H1 (cell line): ENCODE measurements at regions not wholly inside any gene's neighbourhood (a gene's known extent, or its start where the extent isn't known, plus 50 kb on each side); places are given as distances from the start of the nearest gene placed in this dataset.
A peak's percentile ranks its signal among the peaks of the same experiment; 100 is the strongest.

ENCODE experiments used
- CTCF ChIA-PET: fragments of 300-600 bp; sonication (Branson Sonifier 250); formaldehyde crosslinking; loops from one replicate; lab custom pipeline; 2021; ENCODE audit not compliant: partially characterized antibody; lab: Charles Lee
- POLR2A ChIA-PET: fragments of 300-600 bp; sonication (Branson Sonifier 250); formaldehyde crosslinking; loops from one replicate; lab custom pipeline; 2021; ENCODE audit warnings: inconsistent platforms; ENCODE audit not compliant: partially characterized antibody; lab: Charles Lee
- DNase-seq, 2 experiments: peaks; one replicate each; pipeline versions ENCODE4 v3.0.0 to v3.0.0-alpha.2; 2010 to 2022; ENCODE audit warnings: low spot score in 2 of 2, low read depth in 1 of 2, mixed read lengths in 1 of 2
- FAIRE-seq: peaks from 2 replicates; lab custom pipeline; 2011; peaks lifted over from hg19 to GRCh38; lab: Jason Lieb, UNC
- H2AFZ ChIP-seq: 2 replicates; pipeline ENCODE4 v1.8.1; 2012; ENCODE audit warnings: low read length, inconsistent platforms
- H2AK5ac ChIP-seq: 2 replicates; pipeline ENCODE4 v1.6.1; 2013; ENCODE audit warnings: low read depth, low read length
- H2BK120ac ChIP-seq: replicated peaks from 2 replicates; pipeline ENCODE3; 2013; ENCODE audit warnings: low read depth, low read length, inconsistent platforms
- H2BK12ac ChIP-seq: 2 replicates; pipeline ENCODE4 v1.6.1; 2013; ENCODE audit warnings: low read depth, low read length
- H2BK15ac ChIP-seq: 2 replicates; pipeline ENCODE4 v1.6.1; 2013; ENCODE audit warnings: low read length
- H2BK20ac ChIP-seq: 2 replicates; pipeline ENCODE4 v1.6.1; 2013; ENCODE audit warnings: low read length
- H2BK5ac ChIP-seq: 2 replicates; pipeline ENCODE4 v1.6.1; 2013; ENCODE audit warnings: low read depth, low read length
- H3K14ac ChIP-seq: 2 replicates; pipeline ENCODE4 v1.6.1; 2013; ENCODE audit warnings: inconsistent platforms; ENCODE audit not compliant: insufficient read length
- H3K18ac ChIP-seq: 2 replicates; pipeline ENCODE4 v1.6.1; 2013; ENCODE audit warnings: low read length; ENCODE audit errors: extremely low read depth
- H3K23ac ChIP-seq: 2 replicates; pipeline ENCODE4 v1.6.1; 2013; ENCODE audit warnings: inconsistent platforms; ENCODE audit not compliant: insufficient read length
- H3K23me2 ChIP-seq: 2 replicates; pipeline ENCODE4 v1.6.1; 2013; ENCODE audit warnings: low read depth, low read length
- H3K27ac ChIP-seq: 2 replicates; pipeline ENCODE4 v1.6.1; 2011; ENCODE audit warnings: low read depth, low read length, inconsistent platforms
- H3K27me3 ChIP-seq, 4 experiments: replicated peaks in 1 of 4; 1 replicate in 1 of 4; 2 replicates in 3 of 4; pipeline versions ENCODE4 v1.6.1 to v1.8.1; 2011 to 2013; ENCODE audit warnings: low read length in 3 of 4, mild to moderate bottlenecking in 3 of 4, inconsistent platforms in 2 of 4, mixed read lengths in 2 of 4, moderate library complexity in 1 of 4; ENCODE audit not compliant: control insufficient read depth in 3 of 4, insufficient read depth in 3 of 4; ENCODE audit errors: extremely low read depth in 1 of 4
- H3K36me3 ChIP-seq, 4 experiments: 2 replicates each; pipeline versions ENCODE4 v1.6.1 to v1.8.1; 2011 to 2013; ENCODE audit warnings: mild to moderate bottlenecking in 4 of 4, low read length in 3 of 4, moderate library complexity in 2 of 4, control low read depth in 1 of 4, inconsistent platforms in 1 of 4; ENCODE audit not compliant: insufficient read depth in 4 of 4, control insufficient read depth in 2 of 4
- H3K4ac ChIP-seq: replicated peaks from 2 replicates; pipeline ENCODE3; 2013; ENCODE audit warnings: low read length, low read depth, mixed read lengths, inconsistent platforms; ENCODE audit not compliant: insufficient read length
- H3K4me1 ChIP-seq, 4 experiments: replicated peaks in 1 of 4; 1 replicate in 1 of 4; 2 replicates in 3 of 4; pipeline versions ENCODE4 v1.6.1 to v1.8.1; 2011 to 2013; ENCODE audit warnings: low read length in 3 of 4, inconsistent platforms in 2 of 4, mixed read lengths in 1 of 4; ENCODE audit not compliant: insufficient read depth in 4 of 4, control insufficient read depth in 3 of 4
- H3K4me2 ChIP-seq, 2 experiments: 2 replicates each; pipeline versions ENCODE4 v1.6.1 to v1.8.1; 2011 to 2013; ENCODE audit warnings: low read depth in 2 of 2, low read length in 2 of 2, control low read depth in 1 of 2, inconsistent platforms in 1 of 2, mild to moderate bottlenecking in 1 of 2; ENCODE audit not compliant: insufficient read depth in 1 of 2
- H3K4me3 ChIP-seq, 4 experiments: fragments of 200-600, 300-600 bp in 1 of 4; sonication (generic), shearing (Covaris generic), sonication (Bioruptor Twin) in 1 of 4; 2 replicates each; pipeline versions ENCODE4 v1.5.1 to v1.8.1; 2011 to 2016; ENCODE audit warnings: low read length in 4 of 4, low read depth in 3 of 4, control low read depth in 2 of 4, inconsistent platforms in 2 of 4, mild to moderate bottlenecking in 2 of 4, mixed read lengths in 1 of 4, moderate library complexity in 1 of 4; ENCODE audit not compliant: insufficient read depth in 2 of 4; ENCODE audit errors: extremely low read depth in 1 of 4
- H3K56ac ChIP-seq: replicated peaks from 2 replicates; pipeline ENCODE3; 2013; ENCODE audit warnings: low read depth, mild to moderate bottlenecking, mixed read lengths, low read length, inconsistent platforms; ENCODE audit not compliant: insufficient read length
- H3K79me1 ChIP-seq: 2 replicates; pipeline ENCODE4 v1.6.1; 2013; ENCODE audit warnings: low read depth, low read length, control low read depth
- H3K79me2 ChIP-seq, 2 experiments: 2 replicates each; pipeline versions ENCODE4 v1.6.1 to v1.8.1; 2012 to 2013; ENCODE audit warnings: low read length in 2 of 2, mild to moderate bottlenecking in 2 of 2, inconsistent platforms in 1 of 2; ENCODE audit not compliant: insufficient read depth in 2 of 2, control insufficient read depth in 1 of 2
- H3K9ac ChIP-seq, 4 experiments: replicated peaks in 1 of 4; 1 replicate in 1 of 4; 2 replicates in 3 of 4; pipeline versions ENCODE4 v1.6.1 to v1.8.1; 2011 to 2013; ENCODE audit warnings: low read depth in 3 of 4, low read length in 3 of 4, control low read depth in 2 of 4, mild to moderate bottlenecking in 2 of 4, moderate library complexity in 2 of 4, inconsistent platforms in 1 of 4; ENCODE audit errors: extremely low read depth in 1 of 4
- H3K9me3 ChIP-seq, 2 experiments: 2 replicates each; pipeline versions ENCODE4 v1.6.1 to v1.8.1; 2012 to 2013; ENCODE audit warnings: mild to moderate bottlenecking in 2 of 2, moderate library complexity in 2 of 2, control low read depth in 1 of 2, inconsistent platforms in 1 of 2, low read depth in 1 of 2, low read length in 1 of 2, mixed read lengths in 1 of 2; ENCODE audit not compliant: insufficient read depth in 2 of 2
- H4K20me1 ChIP-seq, 2 experiments: replicated peaks in 1 of 2; 2 replicates each; pipeline versions ENCODE3 to v1.8.1; 2011 to 2013; ENCODE audit warnings: inconsistent platforms in 2 of 2, low read length in 2 of 2, mild to moderate bottlenecking in 1 of 2; ENCODE audit not compliant: insufficient read depth in 2 of 2, control insufficient read depth in 1 of 2
- H4K5ac ChIP-seq: 2 replicates; pipeline ENCODE4 v1.6.1; 2013; ENCODE audit warnings: low read length, low read depth, mixed read lengths, inconsistent platforms; ENCODE audit not compliant: insufficient read length
- H4K8ac ChIP-seq: 2 replicates; pipeline ENCODE4 v1.8.0; 2013; ENCODE audit warnings: mild to moderate bottlenecking, moderate library complexity, low read length, inconsistent platforms; ENCODE audit not compliant: insufficient read depth; ENCODE audit errors: extremely low read depth
- H4K91ac ChIP-seq: replicated peaks from 2 replicates; pipeline ENCODE3; 2013; ENCODE audit warnings: low read length, mixed read lengths, inconsistent platforms; ENCODE audit not compliant: insufficient read length
- CEBPB ChIP-seq: IDR thresholded peaks from 2 replicates; pipeline ENCODE4 v1.6.1; 2012; ENCODE audit warnings: low read depth, low read length
- CREB1 ChIP-seq: IDR thresholded peaks from 2 replicates; pipeline ENCODE4 v1.6.1; 2012; ENCODE audit warnings: inconsistent platforms
- HDAC2 ChIP-seq, 2 experiments: fragments of 300-600 bp in 1 of 2; sonication (generic) in 1 of 2; IDR thresholded peaks; 2 replicates each; pipeline ENCODE4 v1.6.1; 2011 to 2012; ENCODE audit warnings: low read depth in 2 of 2, low read length in 2 of 2, mild to moderate bottlenecking in 2 of 2, moderate library complexity in 2 of 2, borderline replicate concordance in 1 of 2, inconsistent platforms in 1 of 2
- NRF1 ChIP-seq: IDR thresholded peaks from 2 replicates; pipeline ENCODE4 v1.6.1; 2011; ENCODE audit warnings: mild to moderate bottlenecking, low read depth, low read length, improper control_type of control experiment
- POU5F1 ChIP-seq: IDR thresholded peaks from 2 replicates; pipeline ENCODE4 v1.6.1; 2011; ENCODE audit warnings: low read depth, mild to moderate bottlenecking, low read length, moderate library complexity
- RNF2 ChIP-seq: fragments of 200-900, 300-1000 bp; sonication (generic); IDR thresholded peaks from 2 replicates; pipeline ENCODE4 v1.7.1; 2016; ENCODE audit warnings: borderline replicate concordance, low read depth, mild to moderate bottlenecking, antibody characterized with exemption, low read length; ENCODE audit not compliant: poor library complexity, severe bottlenecking; ENCODE audit errors: missing control alignments
- RXRA ChIP-seq: IDR thresholded peaks from 2 replicates; pipeline ENCODE4 v1.6.1; 2011; ENCODE audit warnings: low read depth, mild to moderate bottlenecking, low read length, moderate library complexity; ENCODE audit not compliant: insufficient read depth
- SIN3A ChIP-seq, 2 experiments: IDR thresholded peaks in 1 of 2; conservative IDR thresholded peaks in 1 of 2; 2 replicates each; pipeline ENCODE4 v1.6.1; 2011 to 2012; ENCODE audit warnings: low read length in 2 of 2, improper control_type of control experiment in 1 of 2, low read depth in 1 of 2, mild to moderate bottlenecking in 1 of 2
- SIX5 ChIP-seq: IDR thresholded peaks from 2 replicates; pipeline ENCODE4 v1.6.1; 2011; ENCODE audit warnings: mild to moderate bottlenecking, low read depth, low read length
- SP2 ChIP-seq: IDR thresholded peaks from 2 replicates; pipeline ENCODE4 v1.6.1; 2012; ENCODE audit warnings: mild to moderate bottlenecking, low read length, inconsistent platforms
- TAF7 ChIP-seq: optimal IDR thresholded peaks from 2 replicates; pipeline ENCODE3; 2011; ENCODE audit warnings: low read depth, mild to moderate bottlenecking, inconsistent platforms, low read length, moderate library complexity, borderline replicate concordance
- WGBS, 2 experiments: shearing (Covaris generic) in 1 of 2; methylation state at CpG; one replicate each; pipeline versions ENCODE4 v1.1.6 to v1.1.7; 2013 to 2015; ENCODE audit warnings: low lambda C conversion rate in 2 of 2, mixed read lengths in 2 of 2, inconsistent platforms in 1 of 2, low coverage in 1 of 2, missing lambda C conversion rate in 1 of 2; ENCODE audit not compliant: insufficient replicate concordance in 2 of 2, insufficient coverage in 1 of 2, insufficient read length in 1 of 2; ENCODE audit errors: extremely low coverage in 1 of 2, missing lambda C conversion rate in 1 of 2; 5-methylcytosine and 5-hydroxymethylcytosine counted together
- TF ChIP-seq, protein P1 (sequence below): IDR thresholded peaks from 2 replicates; pipeline ENCODE4 v1.6.1; 2011; ENCODE audit warnings: low read depth, mild to moderate bottlenecking, low read length; ENCODE audit not compliant: insufficient read depth

GRCh38 chr13:40471911-40472310, 194.5 kb downstream of the FOXO1 start:
- FAIRE-seq (no peak), DNase-seq (no peak)
- Histone ChIP-seq H4K8ac (no peak overlapping the region), H4K20me1 (no peaks in the 10 kb centered on the region), H2BK12ac (no peak overlapping the region), H3K14ac (no peak overlapping the region), H3K4ac (no peak overlapping the region), H3K9ac (no peak overlapping the region), H3K4me2 (no peak overlapping the region), H2AFZ (no peak overlapping the region), H3K27ac (no peak overlapping the region), H3K27me3 (no peaks in the 10 kb centered on the region), H3K56ac (no peak overlapping the region), H2BK15ac (no peak overlapping the region; the same call in 1 of the 2 replicates), H3K36me3 (no peaks in the 10 kb centered on the region), H4K91ac (no peak overlapping the region), H2BK5ac (no peak overlapping the region), H3K9me3 (no peaks in the 10 kb centered on the region), H3K79me2 (no peaks in the 10 kb centered on the region), H3K18ac (no peak overlapping the region), H3K23me2 (peaks cover 5% of the 10 kb centered on the region), H2BK120ac (no peak overlapping the region), H4K5ac (no peak overlapping the region), H2BK20ac (no peak overlapping the region), H3K79me1 (no peaks in the 10 kb centered on the region), H2AK5ac (0 out of 2 replicates have a peak overlapping the region, but pooled peaks have one; percentile 40), H3K4me3 (no peak overlapping the region), H3K4me1 (no peaks in the 10 kb centered on the region), H3K23ac (no peak overlapping the region)
- TF ChIP-seq SIX5 (no peak), NRF1 (no peak), TAF7 (no peak), SIN3A (conservative IDR thresholded peaks at IDR 0.05 in 1 of 2, IDR thresholded peaks at IDR 0.05 in 1 of 2; ENCODE audit: low read depth in 1 of 2, low read length in 2 of 2) (no peak), CREB1 (no peak), RNF2 (no peak), HDAC2 (IDR thresholded peaks at IDR 0.05; ENCODE audit: borderline replicate concordance in 1 of 2, low read depth in 2 of 2, low read length in 2 of 2) (no peak), RXRA (no peak), CEBPB (no peak), POU5F1 (no peak), SP2 (no peak)
- TF ChIP-seq, protein P1, sequence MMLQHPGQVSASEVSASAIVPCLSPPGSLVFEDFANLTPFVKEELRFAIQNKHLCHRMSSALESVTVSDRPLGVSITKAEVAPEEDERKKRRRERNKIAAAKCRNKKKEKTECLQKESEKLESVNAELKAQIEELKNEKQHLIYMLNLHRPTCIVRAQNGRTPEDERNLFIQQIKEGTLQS: no peak
- POLR2A ChIA-PET: no interaction called here
- CTCF ChIA-PET: interaction anchor here (1.3 to 1.5 kb wide), 2 partner anchors 18 to 293 kb away, joined by 3 read pairs; no protein-coding TSS in a partner anchor
- WGBS, 2 experiments: 97% methylated on average over 10 of the region's 10 CpGs; no CpG with 5 or more reads in 1 of the 2 experiments
